ENCODE measurements at regions not wholly inside any gene's neighbourhood (a gene's known extent, or its start where the extent isn't known, plus 50 kb on each side); places are given as distances from the start of the nearest gene placed in this dataset.
"Not testable (repeated sequence)": the region's sequence is repeated elsewhere in the genome, so short reads cannot be mapped to it uniquely, and the experiment has no call there.

GRCh38 chr2:198517976-198518375, 713.6 kb downstream of the PLCL1 start:
- Histone ChIP-seq H3K4me3 (no peak overlapping the region), H3K36me3 (no peaks in the 10 kb centered on the region), H3K27ac (no peak overlapping the region), H3K9me3 (no peaks in the 10 kb centered on the region), H3K4me1 (no peaks in the 10 kb centered on the region), H3K27me3 (no peaks in the 10 kb centered on the region)
- no peak for TF ChIP-seq CTCF (IDR thresholded peaks at IDR 0.05)
- no peak for DNase-seq (ENCODE audit: low spot score)

GRCh38 chr2:198508610-198509009, 704.2 kb downstream of the PLCL1 start:
- not testable (repeated sequence) for H3K27me3 ChIP-seq; H3K4me3 ChIP-seq; DNase-seq (ENCODE audit: low spot score); H3K36me3 ChIP-seq; H3K9me3 ChIP-seq; H3K4me1 ChIP-seq; H3K27ac ChIP-seq

GRCh38 chr2:198499539-198499938, 695.1 kb downstream of the PLCL1 start:
- no peak overlapping the region for H3K27ac ChIP-seq
- no peaks in the 10 kb centered on the region for H3K4me1 ChIP-seq
- no peak for DNase-seq (ENCODE audit: low spot score)
- no peaks in the 10 kb centered on the region for H3K36me3 ChIP-seq
- no peak overlapping the region for H3K4me3 ChIP-seq
- no peak for TF ChIP-seq CTCF (IDR thresholded peaks at IDR 0.05)
- no peaks in the 10 kb centered on the region for H3K9me3 ChIP-seq
- no peaks in the 10 kb centered on the region for H3K27me3 ChIP-seq

GRCh38 chr2:198498516-198498915, 694.1 kb downstream of the PLCL1 start:
- no peak overlapping the region for H3K27ac ChIP-seq
- H3K4me1 ChIP-seq, result no peaks in the 10 kb centered on the region
- no peaks in the 10 kb centered on the region for H3K9me3 ChIP-seq
- H3K36me3 ChIP-seq, result no peaks in the 10 kb centered on the region
- H3K27me3 ChIP-seq, result no peaks in the 10 kb centered on the region
- DNase-seq (ENCODE audit: low spot score), result no peak
- TF ChIP-seq CTCF (IDR thresholded peaks at IDR 0.05), result no peak
- H3K4me3 ChIP-seq, result no peak overlapping the region

GRCh38 chr2:198498048-198498447, 693.7 kb downstream of the PLCL1 start:
- Histone ChIP-seq H3K27ac (no peak overlapping the region), H3K4me1 (no peaks in the 10 kb centered on the region), H3K4me3 (no peak overlapping the region), H3K9me3 (no peaks in the 10 kb centered on the region), H3K27me3 (no peaks in the 10 kb centered on the region), H3K36me3 (no peaks in the 10 kb centered on the region)
- DNase-seq (ENCODE audit: low spot score), result no peak
- no peak for TF ChIP-seq CTCF (IDR thresholded peaks at IDR 0.05)

GRCh38 chr2:198494931-198495330, 690.5 kb downstream of the PLCL1 start:
- Histone ChIP-seq H3K9me3 (no peaks in the 10 kb centered on the region), H3K4me1 (no peaks in the 10 kb centered on the region), H3K27me3 (no peaks in the 10 kb centered on the region), H3K36me3 (no peaks in the 10 kb centered on the region), H3K4me3 (no peak overlapping the region), H3K27ac (no peak overlapping the region)
- no peak for DNase-seq (ENCODE audit: low spot score)
- TF ChIP-seq CTCF (IDR thresholded peaks at IDR 0.05), result no peak

Measured in right atrium auricular region (tissue), 2 donors.